GM23248 (cell line): ENCODE measurements at regions not wholly inside any gene's neighbourhood (a gene's known extent, or its start where the extent isn't known, plus 50 kb on each side); places are given as distances from the start of the nearest gene placed in this dataset.
"Not testable (repeated sequence)": the region's sequence is repeated elsewhere in the genome, so short reads cannot be mapped to it uniquely, and the experiment has no call there.

Experiments used
- DNase-seq: peaks from one replicate; pipeline ENCODE4 v3.0.0-alpha.2; 2015
- H2AFZ ChIP-seq: fragments of 200-600 bp; sonication (generic); 2 replicates; pipeline ENCODE4 v1.6.1; 2016; ENCODE audit warnings: antibody characterized with exemption
- H3F3A ChIP-seq: fragments of 200-600 bp; sonication (generic); 2 replicates; pipeline ENCODE4 v1.6.1; 2016; ENCODE audit warnings: mild to moderate bottlenecking, antibody characterized with exemption, mixed run types; ENCODE audit not compliant: insufficient read depth
- H3K27ac ChIP-seq: fragments of 200-600 bp; sonication (generic); 2 replicates; pipeline ENCODE4 v1.5.1; 2016; ENCODE audit warnings: mild to moderate bottlenecking
- H3K27me3 ChIP-seq: fragments of 200-600 bp; sonication (generic); replicated peaks from 2 replicates; pipeline ENCODE4 v1.6.1; 2016; ENCODE audit warnings: mild to moderate bottlenecking; ENCODE audit not compliant: insufficient read depth
- H3K36me3 ChIP-seq: fragments of 200-600 bp; sonication (generic); 2 replicates; pipeline ENCODE4 v1.6.1; 2016; ENCODE audit warnings: low read depth, mild to moderate bottlenecking
- H3K4me1 ChIP-seq: fragments of 200-600 bp; sonication (generic); 2 replicates; pipeline ENCODE4 v1.6.1; 2016; ENCODE audit warnings: mild to moderate bottlenecking; ENCODE audit not compliant: insufficient read depth
- H3K4me2 ChIP-seq: fragments of 200-600 bp; sonication (generic); one replicate; pipeline ENCODE4 v1.6.1; 2016; ENCODE audit warnings: mild to moderate bottlenecking; ENCODE audit not compliant: unreplicated experiment
- H3K4me3 ChIP-seq: fragments of 200-600 bp; sonication (generic); 2 replicates; pipeline ENCODE4 v1.5.1; 2016; ENCODE audit warnings: mild to moderate bottlenecking
- H3K79me2 ChIP-seq: fragments of 200-600 bp; sonication (generic); 2 replicates; pipeline ENCODE4 v1.6.1; 2016; ENCODE audit warnings: mild to moderate bottlenecking; ENCODE audit not compliant: insufficient read depth
- H3K9ac ChIP-seq: fragments of 200-600 bp; sonication (generic); 2 replicates; pipeline ENCODE4 v1.6.1; 2016; ENCODE audit warnings: mild to moderate bottlenecking
- H3K9me2 ChIP-seq: fragments of 200-600 bp; sonication (generic); 2 replicates; pipeline ENCODE4 v1.6.1; 2016; ENCODE audit warnings: mixed run types, mild to moderate bottlenecking, moderate library complexity; ENCODE audit not compliant: insufficient read depth
- H3K9me3 ChIP-seq: fragments of 200-600 bp; sonication (generic); one replicate; pipeline ENCODE4 v1.6.1; 2017; ENCODE audit warnings: low read depth
- H4K20me1 ChIP-seq: fragments of 200-600 bp; sonication (generic); 2 replicates; pipeline ENCODE4 v1.6.0; 2016; ENCODE audit not compliant: insufficient read depth
- EZH2 ChIP-seq: fragments of 200-600 bp; sonication (generic); IDR thresholded peaks from 2 replicates; pipeline ENCODE4 v1.6.1; 2018; ENCODE audit warnings: antibody characterized with exemption, mild to moderate bottlenecking; ENCODE audit not compliant: insufficient read depth, poor library complexity, severe bottlenecking
- EZH2phosphoT487 ChIP-seq: fragments of 200-600 bp; sonication (generic); IDR thresholded peaks from 2 replicates; pipeline ENCODE4 v1.6.1; 2018; ENCODE audit warnings: antibody characterized with exemption, moderate library complexity, mild to moderate bottlenecking, low read depth; ENCODE audit not compliant: insufficient read depth
- WGBS, 2 experiments: methylation state at CpG; one replicate each; pipeline ENCODE4 v1.1.6; 2015 to 2017; ENCODE audit warnings: low lambda C conversion rate in 2 of 2, low coverage in 1 of 2; ENCODE audit errors: missing lambda C conversion rate in 2 of 2; 5-methylcytosine and 5-hydroxymethylcytosine counted together
- in situ Hi-C: fragments of 300-500 bp; cut with MboI; formaldehyde crosslinking; loops from 2 replicates; pipeline ENCODE4 v1.15.0; 2020

GRCh38 chr1:194774535-194774934 lies 1588.1 kb upstream of the B3GALT2 start:
- no peaks in the 10 kb centered on the region for H3F3A ChIP-seq
- in situ Hi-C loops, result no loop called here
- H3K27ac ChIP-seq, result no peak overlapping the region
- H2AFZ ChIP-seq, result no peak overlapping the region
- H3K9ac ChIP-seq, result no peak overlapping the region
- no peaks in the 10 kb centered on the region for H4K20me1 ChIP-seq
- no peaks in the 10 kb centered on the region for H3K9me3 ChIP-seq
- H3K4me3 ChIP-seq, result no peak overlapping the region
- 53 to 57% methylated on average over 2 of the region's 2 CpGs for WGBS, 2 experiments
- no peak for DNase-seq
- H3K27me3 ChIP-seq, result no peaks in the 10 kb centered on the region
- H3K9me2 ChIP-seq, result no peaks in the 10 kb centered on the region
- H3K4me2 ChIP-seq, result no peak overlapping the region
- no peaks in the 10 kb centered on the region for H3K79me2 ChIP-seq
- TF ChIP-seq EZH2phosphoT487 (no peak), EZH2 (no peak)
- no peaks in the 10 kb centered on the region for H3K36me3 ChIP-seq
- H3K4me1 ChIP-seq, result no peaks in the 10 kb centered on the region

DNA sequence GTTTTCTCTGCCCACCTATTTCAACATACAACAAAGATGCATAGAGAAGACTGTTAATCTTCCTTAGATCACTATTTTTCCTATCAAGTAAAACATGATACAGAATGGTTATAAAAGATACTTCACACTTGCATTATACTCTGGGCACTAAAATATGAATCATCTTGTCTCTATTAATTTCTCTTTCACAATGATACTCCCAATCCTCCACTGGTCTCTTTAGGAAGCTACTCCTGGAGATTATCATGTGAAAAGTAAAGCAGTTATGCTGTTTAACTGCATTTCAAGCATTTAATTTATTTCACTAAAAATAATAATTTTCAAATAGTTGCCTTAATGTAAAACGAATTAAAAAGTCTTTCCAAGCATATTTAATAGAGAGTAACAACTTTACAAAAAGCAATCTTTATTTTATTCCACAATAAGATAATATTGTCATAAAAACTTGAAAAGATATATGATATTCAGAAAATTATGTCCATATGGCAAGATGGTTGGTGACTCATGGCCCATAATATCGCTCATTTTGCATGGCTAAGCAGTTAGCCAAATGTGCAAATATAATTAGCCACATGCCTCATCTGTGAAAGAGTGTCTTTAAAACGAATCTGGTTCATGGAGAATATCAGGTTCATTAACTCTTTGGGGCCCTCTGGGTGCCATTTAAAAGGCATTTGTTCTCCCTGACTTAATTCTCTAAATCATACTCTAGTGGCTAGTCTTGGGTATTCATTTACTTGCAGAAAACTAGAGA lies 1569.0 kb upstream of the B3GALT2 start:
- Histone ChIP-seq H3K79me2 (no peaks in the 10 kb centered on the region), H2AFZ (no peak overlapping the region), H3K4me2 (no peak overlapping the region), H3K4me1 (no peaks in the 10 kb centered on the region), H3K4me3 (no peak overlapping the region), H3K9me2 (no peaks in the 10 kb centered on the region), H3K27me3 (no peaks in the 10 kb centered on the region), H3K36me3 (no peaks in the 10 kb centered on the region), H3K27ac (no peak overlapping the region), H4K20me1 (no peaks in the 10 kb centered on the region), H3K9me3 (no peaks in the 10 kb centered on the region), H3F3A (no peaks in the 10 kb centered on the region), H3K9ac (no peak overlapping the region)
- no peak for DNase-seq
- TF ChIP-seq EZH2 (no peak), EZH2phosphoT487 (no peak)
- in situ Hi-C loops, result no loop called here
- WGBS, 2 experiments, result 0 to 2% methylated on average over 3 of the region's 3 CpGs

GRCh38 chr1:194738843-194739242 lies 1552.4 kb upstream of the B3GALT2 start:
- WGBS, 2 experiments, result 24 to 25% methylated on average over 5 of the region's 5 CpGs
- H3K4me2 ChIP-seq, H3K9me2 ChIP-seq, H3K9me3 ChIP-seq, H3K27me3 ChIP-seq, H3K27ac ChIP-seq, H3K4me1 ChIP-seq, H4K20me1 ChIP-seq, H3K79me2 ChIP-seq, H3K36me3 ChIP-seq, H3F3A ChIP-seq, H3K4me3 ChIP-seq, H3K9ac ChIP-seq, in situ Hi-C loops, DNase-seq, H2AFZ ChIP-seq: not testable (repeated sequence)

DNA sequence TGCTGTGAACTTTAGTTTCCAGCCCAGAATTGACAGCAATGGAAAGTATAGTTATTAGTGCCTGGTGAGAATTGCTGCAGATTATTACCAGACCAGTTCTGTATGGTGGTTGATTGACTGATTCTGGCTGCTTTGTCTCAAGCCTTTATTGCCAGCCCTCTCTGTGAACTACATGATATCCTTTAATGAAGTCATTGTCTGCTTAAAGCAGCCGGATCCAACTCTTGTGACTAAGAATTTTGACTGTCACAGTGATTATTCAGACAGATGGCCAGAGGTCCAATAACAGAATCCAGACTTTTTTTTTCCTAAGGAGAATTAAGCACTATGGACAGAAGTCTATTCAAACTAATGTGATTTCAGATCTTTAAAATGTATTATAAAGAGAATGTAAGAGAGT lies 1548.6 kb upstream of the B3GALT2 start:
- no peak overlapping the region for H2AFZ ChIP-seq
- H3K27me3 ChIP-seq, result no peaks in the 10 kb centered on the region
- in situ Hi-C loops, result no loop called here
- no peak overlapping the region for H3K4me2 ChIP-seq
- H3K36me3 ChIP-seq, result no peaks in the 10 kb centered on the region
- TF ChIP-seq EZH2phosphoT487, result no peak
- no peak for TF ChIP-seq EZH2
- no peak overlapping the region for H3K9ac ChIP-seq
- no peak overlapping the region for H3K4me3 ChIP-seq
- no peak overlapping the region for H3K27ac ChIP-seq
- WGBS, 2 experiments, result 0% methylated on average over 1 of the region's 1 CpG
- no peaks in the 10 kb centered on the region for H3F3A ChIP-seq
- no peaks in the 10 kb centered on the region for H3K9me3 ChIP-seq
- no peak for DNase-seq
- no peaks in the 10 kb centered on the region for H4K20me1 ChIP-seq
- H3K4me1 ChIP-seq, result no peaks in the 10 kb centered on the region
- no peaks in the 10 kb centered on the region for H3K9me2 ChIP-seq
- H3K79me2 ChIP-seq, result no peaks in the 10 kb centered on the region

GRCh38 chr1:194731025-194731424 lies 1544.6 kb upstream of the B3GALT2 start:
- TF ChIP-seq EZH2 (no peak), EZH2phosphoT487 (no peak)
- H3K79me2 ChIP-seq, result no peaks in the 10 kb centered on the region
- H3F3A ChIP-seq, result no peaks in the 10 kb centered on the region
- H3K4me2 ChIP-seq, result no peak overlapping the region
- DNase-seq, result no peak
- no peaks in the 10 kb centered on the region for H3K4me1 ChIP-seq
- no peak overlapping the region for H3K4me3 ChIP-seq
- no peaks in the 10 kb centered on the region for H3K9me3 ChIP-seq
- in situ Hi-C loops, result no loop called here
- no peak overlapping the region for H2AFZ ChIP-seq
- no peak overlapping the region for H3K9ac ChIP-seq
- H3K27me3 ChIP-seq, result no peaks in the 10 kb centered on the region
- no peaks in the 10 kb centered on the region for H4K20me1 ChIP-seq
- H3K36me3 ChIP-seq, result no peaks in the 10 kb centered on the region
- H3K27ac ChIP-seq, result no peak overlapping the region
- no peaks in the 10 kb centered on the region for H3K9me2 ChIP-seq
